ENCODE measurements at regions not wholly inside any gene's neighbourhood (a gene's known extent, or its start where the extent isn't known, plus 50 kb on each side); places are given as distances from the start of the nearest gene placed in this dataset.

GRCh38 chr2:140013545-140014203 lies 1233.5 kb upstream of the NXPH2 start:
- no peak for TF ChIP-seq CTCF (IDR thresholded peaks at IDR 0.05)
- no peaks in the 10 kb centered on the region for H3K36me3 ChIP-seq
- H3K27me3 ChIP-seq: no peaks in the 10 kb centered on the region
- intact Hi-C loops (cut with DNase I): no loop called here
- DNase-seq: no peak
- 77 to 81% methylated on average over 3 of the region's 3 CpGs for WGBS, 2 donors
- no peak overlapping the region for H3K4me3 ChIP-seq
- no peak overlapping the region for H3K27ac ChIP-seq
- ATAC-seq: no peak
- peaks cover 0 to 3% (median 0%) of the 10 kb centered on the region in 11 donors for H3K9me3 ChIP-seq
- H3K4me1 ChIP-seq: no peaks in the 10 kb centered on the region

- Histone ChIP-seq H3K4me3 (no peak overlapping the region), H3K9me3 (peaks cover 0 to 3% (median 0%) of the 10 kb centered on the region in 11 donors), H3K27me3 (no peaks in the 10 kb centered on the region), H3K36me3 (no peaks in the 10 kb centered on the region), H3K4me1 (no peaks in the 10 kb centered on the region), H3K27ac (no peak overlapping the region)
- no peak for ATAC-seq
- intact Hi-C loops (cut with DNase I): no loop called here
- no peak for DNase-seq
- no peak for TF ChIP-seq CTCF (IDR thresholded peaks at IDR 0.05)
- 62 to 66% methylated on average over 2 of the region's 2 CpGs for WGBS, 2 donors
Observed at GRCh38 chr2:140011287-140011686, 1231.1 kb upstream of the NXPH2 start.

- no peak for DNase-seq
- 37 to 45% methylated on average over 2 of the region's 2 CpGs for WGBS, 2 donors
- no peaks in the 10 kb centered on the region for H3K27me3 ChIP-seq
- H3K27ac ChIP-seq: no peak overlapping the region
- no peaks in the 10 kb centered on the region for H3K36me3 ChIP-seq
- no peak for TF ChIP-seq CTCF (IDR thresholded peaks at IDR 0.05)
- ATAC-seq: no peak
- H3K9me3 ChIP-seq: no peaks in the 10 kb centered on the region
- no peaks in the 10 kb centered on the region for H3K4me1 ChIP-seq
- H3K4me3 ChIP-seq: no peak overlapping the region
- intact Hi-C loops (cut with DNase I): no loop called here
Observed at GRCh38 chr2:140002110-140002509, 1221.9 kb upstream of the NXPH2 start.

- TF ChIP-seq CTCF (IDR thresholded peaks at IDR 0.05): no peak
- WGBS, 2 donors: 80 to 86% methylated on average over 6 of the region's 6 CpGs
- intact Hi-C loops (cut with DNase I): no loop called here
- Histone ChIP-seq H3K4me1 (no peaks in the 10 kb centered on the region), H3K27me3 (no peaks in the 10 kb centered on the region), H3K9me3 (peaks cover 0 to 22% (median 0%) of the 10 kb centered on the region in 11 donors), H3K27ac (no peak overlapping the region), H3K4me3 (no peak overlapping the region), H3K36me3 (no peaks in the 10 kb centered on the region)
- no peak for ATAC-seq
- DNase-seq: no peak
Observed at GRCh38 chr2:139992711-139993345, 1212.6 kb upstream of the NXPH2 start.
